RWPE2 (cell line): ENCODE measurements at regions not wholly inside any gene's neighbourhood (a gene's known extent, or its start where the extent isn't known, plus 50 kb on each side); places are given as distances from the start of the nearest gene placed in this dataset.

Experiments
- ATAC-seq: fragments of 200-7000 bp; cut with Tn5 transposase; 3 replicates; pipeline ENCODE4 v1.9.1; 2021; ENCODE audit warnings: low read depth
- DNase-seq: peaks from one replicate; pipeline ENCODE4 v3.0.0-alpha.2; 2020; ENCODE audit warnings: low spot score
- H3K27ac ChIP-seq: fragments of 450-650 bp; 2 replicates; pipeline ENCODE4 v1.5.1; 2017; ENCODE audit warnings: mild to moderate bottlenecking; ENCODE audit not compliant: poor library complexity, severe bottlenecking
- H3K27me3 ChIP-seq: fragments of 250-450 bp; sonication (Bioruptor Pico); 2 replicates; pipeline ENCODE4 v1.5.1; 2021; ENCODE audit warnings: mild to moderate bottlenecking, moderate library complexity; ENCODE audit not compliant: insufficient read depth, poor library complexity, severe bottlenecking
- H3K36me3 ChIP-seq: fragments of 250-450 bp; sonication (Bioruptor Pico); 2 replicates; pipeline ENCODE4 v1.5.1; 2020; ENCODE audit warnings: low read depth, mild to moderate bottlenecking, moderate library complexity
- H3K4me1 ChIP-seq: fragments of 250-450 bp; sonication (Bioruptor Pico); 2 replicates; pipeline ENCODE4 v1.5.1; 2021; ENCODE audit warnings: mild to moderate bottlenecking, moderate library complexity; ENCODE audit not compliant: insufficient read depth, poor library complexity, severe bottlenecking
- H3K4me3 ChIP-seq: fragments of 250-450 bp; sonication (Bioruptor Pico); 2 replicates; pipeline ENCODE4 v1.5.1; 2021; ENCODE audit warnings: mild to moderate bottlenecking, moderate library complexity; ENCODE audit not compliant: severe bottlenecking
- H3K9me3 ChIP-seq: fragments of 250-450 bp; sonication (Bioruptor Pico); 2 replicates; pipeline ENCODE4 v1.5.1; 2021; ENCODE audit warnings: mild to moderate bottlenecking, moderate library complexity; ENCODE audit not compliant: severe bottlenecking
- CTCF ChIP-seq: fragments of 450-650 bp; IDR thresholded peaks from one replicate; pipeline ENCODE4 v1.5.1; 2017; ENCODE audit warnings: mild to moderate bottlenecking, moderate library complexity; ENCODE audit not compliant: poor library complexity, severe bottlenecking

- Histone ChIP-seq H3K9me3 (no peaks in the 10 kb centered on the region), H3K4me1 (no peaks in the 10 kb centered on the region), H3K36me3 (no peaks in the 10 kb centered on the region), H3K4me3 (no peak overlapping the region), H3K27ac (no peak overlapping the region), H3K27me3 (no peaks in the 10 kb centered on the region)
- ATAC-seq (no peak), DNase-seq (no peak)
- TF ChIP-seq CTCF = no peak
These were observed 63.6 kb upstream of the ARID2 start for GRCh38 chr12:45665941-45666340.

GRCh38 chr12:45666396-45666795 lies 63.1 kb upstream of the ARID2 start:
- no peaks in the 10 kb centered on the region for H3K27me3 ChIP-seq
- ATAC-seq (no peak), DNase-seq (no peak)
- no peak for TF ChIP-seq CTCF
- H3K9me3 ChIP-seq = no peaks in the 10 kb centered on the region
- H3K4me3 ChIP-seq = no peak overlapping the region
- no peaks in the 10 kb centered on the region for H3K36me3 ChIP-seq
- H3K27ac ChIP-seq = no peak overlapping the region
- H3K4me1 ChIP-seq = peaks cover 1% of the 10 kb centered on the region

GRCh38 chr12:45666816-45667215 lies 62.7 kb upstream of the ARID2 start:
- peaks cover 4% of the 10 kb centered on the region for H3K4me1 ChIP-seq
- H3K36me3 ChIP-seq = no peaks in the 10 kb centered on the region
- ATAC-seq (no peak), DNase-seq (no peak)
- no peak for TF ChIP-seq CTCF
- H3K27me3 ChIP-seq = no peaks in the 10 kb centered on the region
- H3K4me3 ChIP-seq = no peak overlapping the region
- no peak overlapping the region for H3K27ac ChIP-seq
- no peaks in the 10 kb centered on the region for H3K9me3 ChIP-seq

DNA sequence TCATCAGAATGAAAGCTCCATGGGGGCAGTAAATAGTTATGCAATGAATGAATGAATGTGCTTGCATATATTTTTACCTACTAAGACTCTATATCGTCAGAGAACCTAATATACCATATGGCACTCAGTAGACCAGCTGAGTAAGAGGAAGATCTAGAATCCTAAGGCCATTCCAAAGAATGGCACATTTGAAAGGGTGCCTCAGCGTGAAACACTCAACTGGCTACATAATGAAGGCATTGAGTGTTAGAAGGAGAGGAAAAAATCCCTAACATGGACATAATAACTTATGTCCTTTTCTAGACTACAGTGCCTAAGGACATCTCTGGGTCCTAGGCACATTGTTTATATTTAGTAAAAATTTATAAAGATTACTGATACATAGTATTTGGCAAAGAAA lies 61.7 kb upstream of the ARID2 start:
- H3K27me3 ChIP-seq = no peaks in the 10 kb centered on the region
- H3K4me3 ChIP-seq = no peak overlapping the region
- DNase-seq (no peak), ATAC-seq (no peak)
- TF ChIP-seq CTCF = no peak
- H3K27ac ChIP-seq = no peak overlapping the region
- no peaks in the 10 kb centered on the region for H3K9me3 ChIP-seq
- peaks cover 4% of the 10 kb centered on the region for H3K4me1 ChIP-seq
- H3K36me3 ChIP-seq = no peaks in the 10 kb centered on the region

GRCh38 chr12:45668641-45669040 lies 60.9 kb upstream of the ARID2 start:
- Histone ChIP-seq H3K9me3 (no peaks in the 10 kb centered on the region), H3K27ac (no peak overlapping the region), H3K36me3 (no peaks in the 10 kb centered on the region), H3K4me1 (peaks cover 4% of the 10 kb centered on the region), H3K27me3 (no peaks in the 10 kb centered on the region), H3K4me3 (no peak overlapping the region)
- ATAC-seq = no peak
- no peak for DNase-seq
- TF ChIP-seq CTCF = no peak
